Keratinocyte (primary cell): ENCODE measurements at regions not wholly inside any gene's neighbourhood (a gene's known extent, or its start where the extent isn't known, plus 50 kb on each side); places are given as distances from the start of the nearest gene placed in this dataset.

Source experiments
- DNase-seq: peaks from one replicate; pipeline ENCODE4 v3.0.0-alpha.2; 2011; ENCODE audit warnings: low read depth, missing footprints, low spot score
- FAIRE-seq: peaks from 2 replicates; lab custom pipeline; 2011; peaks lifted over from hg19 to GRCh38; lab: Jason Lieb, UNC
- H2AFZ ChIP-seq: 2 replicates; pipeline ENCODE4 v1.6.0; 2012; ENCODE audit warnings: low read length, control low read depth, inconsistent platforms; ENCODE audit not compliant: control insufficient read depth
- H3K27ac ChIP-seq: 2 replicates; pipeline ENCODE4 v1.5.1; 2011; ENCODE audit warnings: low read length; ENCODE audit not compliant: control insufficient read depth, insufficient read depth
- H3K27me3 ChIP-seq: 3 replicates; pipeline ENCODE4 v1.6.0; 2011; ENCODE audit warnings: low read length; ENCODE audit not compliant: control insufficient read depth, insufficient read depth; ENCODE audit errors: extremely low read depth
- H3K36me3 ChIP-seq, 2 experiments: 2 replicates in 1 of 2; 3 replicates in 1 of 2; pipeline ENCODE4 v1.5.1; 2011; ENCODE audit warnings: low read length in 2 of 2, mild to moderate bottlenecking in 1 of 2; ENCODE audit not compliant: control insufficient read depth in 2 of 2, insufficient read depth in 2 of 2; ENCODE audit errors: extremely low read depth in 1 of 2
- H3K4me1 ChIP-seq: 3 replicates; pipeline ENCODE4 v1.5.1; 2011; ENCODE audit warnings: low read length; ENCODE audit not compliant: control insufficient read depth, insufficient read depth; ENCODE audit errors: extremely low read depth
- H3K4me2 ChIP-seq: 3 replicates; pipeline ENCODE4 v1.6.0; 2011; ENCODE audit warnings: low read depth, low read length; ENCODE audit not compliant: control insufficient read depth, insufficient read depth; ENCODE audit errors: extremely low read depth
- H3K4me3 ChIP-seq, 3 experiments: fragments of 200-600 bp in 1 of 3; sonication (generic) in 1 of 3; 2 replicates in 2 of 3; 3 replicates in 1 of 3; pipeline ENCODE4 v1.5.1; 2011 to 2016; ENCODE audit warnings: low read length in 3 of 3, mild to moderate bottlenecking in 3 of 3, control low read depth in 2 of 3, inconsistent platforms in 1 of 3, low read depth in 1 of 3, mixed read lengths in 1 of 3, mixed run types in 1 of 3, moderate library complexity in 1 of 3; ENCODE audit not compliant: control insufficient read depth in 2 of 3, insufficient read depth in 2 of 3; ENCODE audit errors: extremely low read depth in 1 of 3
- H3K79me2 ChIP-seq: 2 replicates; pipeline ENCODE4 v1.6.0; 2012; ENCODE audit warnings: low read length; ENCODE audit not compliant: control insufficient read depth, insufficient read depth
- H3K9ac ChIP-seq: 3 replicates; pipeline ENCODE4 v1.6.0; 2011; ENCODE audit warnings: low read length; ENCODE audit not compliant: control insufficient read depth, insufficient read depth; ENCODE audit errors: extremely low read depth
- H3K9me1 ChIP-seq: 3 replicates; pipeline ENCODE4 v1.6.0; 2011; ENCODE audit warnings: low read length; ENCODE audit not compliant: control insufficient read depth, insufficient read depth; ENCODE audit errors: extremely low read depth
- H3K9me3 ChIP-seq: 2 replicates; pipeline ENCODE4 v1.5.1; 2012; ENCODE audit warnings: low read depth, low read length; ENCODE audit not compliant: control insufficient read depth
- H4K20me1 ChIP-seq: 3 replicates; pipeline ENCODE4 v1.6.0; 2011; ENCODE audit warnings: low read length; ENCODE audit not compliant: control insufficient read depth, insufficient read depth; ENCODE audit errors: extremely low read depth
- EZH2 ChIP-seq: IDR thresholded peaks from one replicate; pipeline ENCODE4 v1.6.1; 2012; ENCODE audit warnings: inconsistent platforms, mild to moderate bottlenecking, low read length, moderate library complexity
- dilution Hi-C: fragments of 300-500 bp; cut with MboI; formaldehyde crosslinking; loops from one replicate; pipeline ENCODE4 v1.7.0; 2020; ENCODE audit warnings: low sequenced_read_pairs; ENCODE audit not compliant: extremely low pct_ligation_motif_present
- TF ChIP-seq, protein P1 (sequence below), 3 experiments: IDR thresholded peaks in 1 of 3; conservative IDR thresholded peaks in 1 of 3; optimal IDR thresholded peaks in 1 of 3; 2 replicates in 2 of 3; 3 replicates in 1 of 3; pipeline versions ENCODE3 to v1.5.1; 2011; ENCODE audit warnings: low read length in 3 of 3, mild to moderate bottlenecking in 3 of 3, moderate library complexity in 2 of 3, control low read depth in 1 of 3, inconsistent platforms in 1 of 3; ENCODE audit not compliant: insufficient read depth in 2 of 3; ENCODE audit errors: extremely low read depth in 1 of 3

DNA sequence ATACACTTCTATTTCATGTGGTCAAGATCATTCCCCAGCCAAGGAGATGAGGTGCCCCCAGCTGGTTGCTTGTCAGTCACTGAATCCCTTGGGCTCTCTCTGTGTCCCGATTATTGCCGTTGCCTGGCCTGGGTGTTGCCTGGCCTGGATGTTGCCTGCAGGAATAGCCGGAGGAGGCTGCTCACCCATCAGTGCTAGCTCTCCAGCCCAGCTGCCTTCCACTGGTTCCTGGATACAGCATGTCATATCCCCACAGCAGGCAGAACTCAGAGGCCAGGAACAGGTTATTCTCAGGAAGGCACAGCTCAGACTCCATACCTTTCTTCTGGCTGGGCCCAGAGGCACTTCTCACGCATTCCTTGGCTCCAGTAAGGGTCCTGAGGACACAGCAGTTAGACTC lies 542.1 kb upstream of the MGMT start:
- Histone ChIP-seq H2AFZ (no peak overlapping the region), H3K27ac (no peak overlapping the region), H3K4me2 (no peak overlapping the region), H3K9me3 (no peaks in the 10 kb centered on the region), H3K4me1 (no peaks in the 10 kb centered on the region), H4K20me1 (no peaks in the 10 kb centered on the region), H3K27me3 (no peaks in the 10 kb centered on the region), H3K9me1 (no peaks in the 10 kb centered on the region), H3K4me3 (no peak overlapping the region), H3K79me2 (no peaks in the 10 kb centered on the region), H3K9ac (no peak overlapping the region), H3K36me3 (no peaks in the 10 kb centered on the region)
- FAIRE-seq (no peak), DNase-seq (no peak)
- dilution Hi-C loops: no loop called here
- TF ChIP-seq, protein P1, sequence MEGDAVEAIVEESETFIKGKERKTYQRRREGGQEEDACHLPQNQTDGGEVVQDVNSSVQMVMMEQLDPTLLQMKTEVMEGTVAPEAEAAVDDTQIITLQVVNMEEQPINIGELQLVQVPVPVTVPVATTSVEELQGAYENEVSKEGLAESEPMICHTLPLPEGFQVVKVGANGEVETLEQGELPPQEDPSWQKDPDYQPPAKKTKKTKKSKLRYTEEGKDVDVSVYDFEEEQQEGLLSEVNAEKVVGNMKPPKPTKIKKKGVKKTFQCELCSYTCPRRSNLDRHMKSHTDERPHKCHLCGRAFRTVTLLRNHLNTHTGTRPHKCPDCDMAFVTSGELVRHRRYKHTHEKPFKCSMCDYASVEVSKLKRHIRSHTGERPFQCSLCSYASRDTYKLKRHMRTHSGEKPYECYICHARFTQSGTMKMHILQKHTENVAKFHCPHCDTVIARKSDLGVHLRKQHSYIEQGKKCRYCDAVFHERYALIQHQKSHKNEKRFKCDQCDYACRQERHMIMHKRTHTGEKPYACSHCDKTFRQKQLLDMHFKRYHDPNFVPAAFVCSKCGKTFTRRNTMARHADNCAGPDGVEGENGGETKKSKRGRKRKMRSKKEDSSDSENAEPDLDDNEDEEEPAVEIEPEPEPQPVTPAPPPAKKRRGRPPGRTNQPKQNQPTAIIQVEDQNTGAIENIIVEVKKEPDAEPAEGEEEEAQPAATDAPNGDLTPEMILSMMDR (optimal IDR thresholded peaks at IDR 0.05 in 1 of 3, IDR thresholded peaks at IDR 0.05 in 1 of 3, conservative IDR thresholded peaks at IDR 0.05 in 1 of 3; ENCODE audit: extremely low read depth in 1 of 3, insufficient read depth in 2 of 3, low read length in 3 of 3): no peak
- TF ChIP-seq EZH2: no peak

DNA sequence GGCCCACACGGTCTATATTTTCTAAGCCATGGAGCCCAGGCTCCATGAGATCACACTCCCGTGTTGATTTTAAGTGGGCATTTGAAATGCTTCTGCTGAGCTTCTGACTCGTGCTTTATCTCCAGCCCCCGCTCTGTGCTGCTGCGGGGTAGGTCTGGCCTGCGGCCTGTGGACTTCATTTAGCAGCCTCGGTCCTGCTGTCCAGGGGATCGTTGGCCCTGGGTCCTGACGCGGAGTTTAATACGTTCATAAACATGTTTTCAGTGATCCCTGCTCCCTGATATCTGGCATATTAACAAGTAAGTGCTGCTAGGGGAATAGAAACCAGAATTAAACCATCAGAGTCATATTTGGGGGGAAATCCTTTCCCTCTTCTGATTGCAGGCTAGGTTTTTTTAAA lies 540.3 kb upstream of the MGMT start:
- Histone ChIP-seq H3K9ac (no peak overlapping the region), H3K4me2 (no peak overlapping the region), H3K4me1 (no peaks in the 10 kb centered on the region), H3K9me3 (no peaks in the 10 kb centered on the region), H2AFZ (no peak overlapping the region), H3K79me2 (no peaks in the 10 kb centered on the region), H4K20me1 (no peaks in the 10 kb centered on the region), H3K36me3 (no peaks in the 10 kb centered on the region), H3K27ac (no peak overlapping the region), H3K9me1 (no peaks in the 10 kb centered on the region), H3K4me3 (no peak overlapping the region), H3K27me3 (no peaks in the 10 kb centered on the region)
- TF ChIP-seq, protein P1 (optimal IDR thresholded peaks at IDR 0.05 in 1 of 3, IDR thresholded peaks at IDR 0.05 in 1 of 3, conservative IDR thresholded peaks at IDR 0.05 in 1 of 3; ENCODE audit: extremely low read depth in 1 of 3, insufficient read depth in 2 of 3, low read length in 3 of 3): no peak
- no peak for TF ChIP-seq EZH2
- FAIRE-seq: no peak
- no peak for DNase-seq
- dilution Hi-C loops: no loop called here
